K562 (cell line): ENCODE measurements at regions not wholly inside any gene's neighbourhood (a gene's known extent, or its start where the extent isn't known, plus 50 kb on each side); places are given as distances from the start of the nearest gene placed in this dataset.

Experiments
- ATAC-seq: fragments of 200-7000 bp; cut with Tn5 transposase; 3 replicates; pipeline ENCODE4 v1.9.1; 2020; ENCODE audit warnings: moderate library complexity
- BruUV-seq: library from RNA; stranded (reverse); fragments of 400-500 nt; replicated peaks from 2 replicates; lab custom pipeline; 2021; lab: Mats Ljungman, UMichigan
- CTCF ChIA-PET: fragments of 300-600 bp; formaldehyde crosslinking; extraction: SDS; loops from one replicate; lab custom pipeline; 2021; ENCODE audit warnings: low intra/inter-chr PET ratio; lab: Yijun Ruan, JAX
- POLR2A ChIA-PET: fragments of 300-600, 350-650 bp; sonication (Branson Sonifier 250); formaldehyde crosslinking; extraction: SDS; loops from one replicate; lab custom pipeline; 2021; ENCODE audit warnings: antibody characterized with exemption, inconsistent platforms; lab: Yijun Ruan, JAX
- DNase-seq, 4 experiments: peaks; one replicate each; pipeline versions ENCODE4 v3.0.0 to v3.0.0-alpha.2; 2011 to 2018; ENCODE audit warnings: low spot score in 3 of 4, mixed read lengths in 3 of 4; ENCODE audit errors: extremely low read depth in 1 of 4
- FAIRE-seq: peaks from 2 replicates; lab custom pipeline; 2011; peaks lifted over from hg19 to GRCh38; lab: Jason Lieb, UNC
- H2AFZ ChIP-seq: 2 replicates; pipeline ENCODE4 v1.6.0; 2011; ENCODE audit warnings: low read depth, low read length, control low read depth, inconsistent platforms
- H3K27ac ChIP-seq: fragments of 200-600 bp; 3 replicates; pipeline ENCODE4 v1.8.0; 2011; ENCODE audit warnings: low read depth, mild to moderate bottlenecking, control low read depth, inconsistent platforms, low read length, moderate library complexity, mixed read lengths; ENCODE audit errors: extremely low read depth
- H3K27me3 ChIP-seq, 2 experiments: fragments of 300-600 bp in 1 of 2; 2 replicates in 1 of 2; 3 replicates in 1 of 2; pipeline versions ENCODE4 v1.6.0 to v1.8.0; 2011; ENCODE audit warnings: inconsistent platforms in 2 of 2, low read length in 2 of 2, mild to moderate bottlenecking in 1 of 2, mixed read lengths in 1 of 2, moderate library complexity in 1 of 2; ENCODE audit not compliant: control insufficient read depth in 2 of 2, insufficient read depth in 2 of 2
- H3K36me3 ChIP-seq: fragments of 300-600 bp; 3 replicates; pipeline ENCODE4 v1.8.0; 2011; ENCODE audit warnings: mild to moderate bottlenecking, low read length, inconsistent platforms; ENCODE audit not compliant: control insufficient read depth, insufficient read depth
- H3K4me1 ChIP-seq, 2 experiments: fragments of 200-600 bp in 1 of 2; replicated peaks in 1 of 2; 2 replicates in 1 of 2; 3 replicates in 1 of 2; pipeline versions ENCODE4 v1.5.1 to v1.8.0; 2011; ENCODE audit warnings: inconsistent platforms in 2 of 2, low read length in 2 of 2, mild to moderate bottlenecking in 1 of 2, mixed read lengths in 1 of 2, moderate library complexity in 1 of 2; ENCODE audit not compliant: control insufficient read depth in 2 of 2, insufficient read depth in 2 of 2
- H3K4me2 ChIP-seq: 2 replicates; pipeline ENCODE4 v1.6.1; 2011; ENCODE audit warnings: low read length, control low read depth, inconsistent platforms, mixed read lengths; ENCODE audit not compliant: insufficient read depth
- H3K4me3 ChIP-seq: fragments of 200-600 bp; sonication (generic), shearing (Covaris generic); 2 replicates; pipeline ENCODE4 v1.5.1; 2016; ENCODE audit warnings: control low read depth, inconsistent platforms
- H3K79me2 ChIP-seq: fragments of 200-600 bp; 3 replicates; pipeline ENCODE4 v1.8.0; 2011; ENCODE audit warnings: low read length, inconsistent platforms; ENCODE audit not compliant: control insufficient read depth, insufficient read depth
- H3K9ac ChIP-seq, 2 experiments: 2 replicates each; pipeline versions ENCODE4 v1.6.0 to v1.6.1; 2011; ENCODE audit warnings: low read depth in 2 of 2, low read length in 2 of 2, control low read depth in 1 of 2, inconsistent platforms in 1 of 2, mild to moderate bottlenecking in 1 of 2, mixed read lengths in 1 of 2; ENCODE audit not compliant: insufficient read depth in 1 of 2
- H3K9me1 ChIP-seq: one replicate; pipeline ENCODE4 v1.6.0; 2011; ENCODE audit warnings: inconsistent platforms, mild to moderate bottlenecking, low read length, moderate library complexity; ENCODE audit not compliant: control insufficient read depth, insufficient read depth
- H3K9me3 ChIP-seq: replicated peaks from 2 replicates; pipeline ENCODE4 v1.5.1; 2011; ENCODE audit warnings: low read depth, low read length, inconsistent platforms; ENCODE audit not compliant: control insufficient read depth, insufficient read depth
- H4K20me1 ChIP-seq: replicated peaks from 2 replicates; pipeline ENCODE4 v1.6.1; 2011; ENCODE audit warnings: low read length, inconsistent platforms, mixed read lengths; ENCODE audit not compliant: control insufficient read depth, insufficient read depth
- CEBPB ChIP-seq: fragments of 450-650 bp; IDR thresholded peaks from 2 replicates; pipeline ENCODE4 v1.6.1; 2016; ENCODE audit warnings: missing genetic modification characterization, missing compliant biosample characterization
- CTBP1 ChIP-seq: fragments of 450-650 bp; IDR thresholded peaks from 2 replicates; pipeline ENCODE4 v1.6.1; 2016; ENCODE audit warnings: borderline replicate concordance
- ETV6 ChIP-seq, 3 experiments: fragments of 150-350 bp in 1 of 3; sonication (generic) in 1 of 3; formaldehyde crosslinking in 1 of 3; IDR thresholded peaks; 2 replicates each; pipeline versions ENCODE4 v1.6.1 to v1.8.0; 2014 to 2022; ENCODE audit warnings: borderline replicate concordance in 2 of 3, low read depth in 2 of 3, antibody characterized with exemption in 1 of 3, low read length in 1 of 3, mild to moderate bottlenecking in 1 of 3, missing genetic modification reagents in 1 of 3
- GABPB2 ChIP-seq: fragments of 250-450 bp; sonication (Bioruptor Pico); conservative IDR thresholded peaks from 2 replicates; pipeline ENCODE4 v1.5.1; 2021; ENCODE audit warnings: mild to moderate bottlenecking
- HDAC2 ChIP-seq: fragments of 450-650 bp; IDR thresholded peaks from 2 replicates; pipeline ENCODE4 v1.6.1; 2016; ENCODE audit warnings: mild to moderate bottlenecking
- HNRNPLL ChIP-seq: fragments of 200-400 bp; formaldehyde crosslinking; IDR thresholded peaks from 2 replicates; pipeline ENCODE4 v1.6.1; 2017; ENCODE audit warnings: low read length, low read depth, mild to moderate bottlenecking; ENCODE audit not compliant: poor library complexity, severe bottlenecking
- MTA3 ChIP-seq: fragments of 450-650 bp; formaldehyde crosslinking; IDR thresholded peaks from 2 replicates; pipeline ENCODE4 v1.6.1; 2017; ENCODE audit warnings: mild to moderate bottlenecking, borderline replicate concordance
- MXI1 ChIP-seq: IDR thresholded peaks from 2 replicates; pipeline ENCODE4 v1.6.1; 2011; ENCODE audit warnings: low read depth, mild to moderate bottlenecking, improper control_type of control experiment, low read length
- NFE2L1 ChIP-seq: fragments of 450-650 bp; IDR thresholded peaks from 2 replicates; pipeline ENCODE4 v1.6.1; 2016; ENCODE audit warnings: missing genetic modification characterization, low read depth, mild to moderate bottlenecking, missing compliant biosample characterization, moderate library complexity, borderline replicate concordance
- NFRKB ChIP-seq: fragments of 450-650 bp; IDR thresholded peaks from 2 replicates; pipeline ENCODE4 v1.6.1; 2016; ENCODE audit warnings: low read depth
- STAT5B ChIP-seq: fragments of 250-450 bp; sonication (Bioruptor Pico); IDR thresholded peaks from 2 replicates; pipeline ENCODE4 v1.8.0; 2021; ENCODE audit warnings: mild to moderate bottlenecking, inconsistent platforms
- ZFP30 ChIP-seq: fragments of 250-450 bp; sonication (Bioruptor Pico); IDR thresholded peaks from 2 replicates; pipeline ENCODE4 v1.8.0; 2022; ENCODE audit warnings: moderate library complexity, mild to moderate bottlenecking, inconsistent platforms, borderline replicate concordance
- ZFP36 ChIP-seq: fragments of 150-350 bp; IDR thresholded peaks from 2 replicates; pipeline ENCODE4 v1.6.1; 2018; ENCODE audit warnings: low read length, low read depth; ENCODE audit not compliant: partially characterized antibody
- ZNF274 ChIP-seq: IDR thresholded peaks from 2 replicates; pipeline ENCODE4 v1.6.1; 2011; ENCODE audit warnings: low read depth, mild to moderate bottlenecking, low read length, moderate library complexity, borderline replicate concordance
- WGBS: fragments of 100-300 bp; shearing (Covaris generic); methylation state at CpG from one replicate; pipeline ENCODE4 v1.1.6; 2016; ENCODE audit warnings: low coverage, mixed read lengths; ENCODE audit not compliant: insufficient coverage; ENCODE audit errors: missing lambda C conversion rate; 5-methylcytosine and 5-hydroxymethylcytosine counted together
- in situ Hi-C: fragments of 300-500 bp; cut with MboI; formaldehyde crosslinking; loops from 4 replicates; pipeline ENCODE4 v1.15.0; 2018; ENCODE audit warnings: inconsistent platforms, mixed read lengths
- intact Hi-C: fragments of 100-400 bp; cut with micrococcal nuclease; formaldehyde crosslinking; loops from 2 replicates; pipeline ENCODE4 v1.14.2; 2022
- TF ChIP-seq, protein P1 (sequence below): fragments of 250-450 bp; sonication (Bioruptor Pico); IDR thresholded peaks from 2 replicates; pipeline ENCODE4 v1.8.0; 2022; ENCODE audit warnings: inconsistent platforms
- TF ChIP-seq, protein P2 (sequence below): sonication (generic); formaldehyde crosslinking; IDR thresholded peaks from 2 replicates; pipeline ENCODE4 v1.8.1; 2023; ENCODE audit warnings: mild to moderate bottlenecking, missing genetic modification reagents
- TF ChIP-seq, protein P3 (sequence below): fragments of 250-450 bp; sonication (Bioruptor Pico); IDR thresholded peaks from 2 replicates; pipeline ENCODE4 v1.5.0; 2022; ENCODE audit warnings: mild to moderate bottlenecking

DNA sequence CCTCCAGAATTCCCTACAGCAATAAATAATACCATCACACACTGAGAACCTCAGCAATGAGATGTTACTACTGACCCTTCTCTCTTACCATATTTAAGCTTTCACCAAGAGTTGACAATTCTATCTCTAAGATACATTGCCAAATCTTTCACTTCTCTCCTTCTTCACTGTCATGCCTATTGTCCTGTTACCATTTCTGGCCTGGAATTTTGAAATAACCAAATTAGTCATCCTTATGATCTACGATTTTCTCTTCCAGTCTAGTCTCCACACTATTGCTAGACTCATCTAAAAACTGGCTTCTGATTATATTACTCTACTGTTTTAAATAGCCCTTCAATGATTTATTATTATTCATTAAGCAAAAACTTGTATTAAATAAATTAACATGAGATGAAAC lies 656.1 kb upstream of the ADGRL4 start (continued):
- no peak for TF ChIP-seq CEBPB

DNA sequence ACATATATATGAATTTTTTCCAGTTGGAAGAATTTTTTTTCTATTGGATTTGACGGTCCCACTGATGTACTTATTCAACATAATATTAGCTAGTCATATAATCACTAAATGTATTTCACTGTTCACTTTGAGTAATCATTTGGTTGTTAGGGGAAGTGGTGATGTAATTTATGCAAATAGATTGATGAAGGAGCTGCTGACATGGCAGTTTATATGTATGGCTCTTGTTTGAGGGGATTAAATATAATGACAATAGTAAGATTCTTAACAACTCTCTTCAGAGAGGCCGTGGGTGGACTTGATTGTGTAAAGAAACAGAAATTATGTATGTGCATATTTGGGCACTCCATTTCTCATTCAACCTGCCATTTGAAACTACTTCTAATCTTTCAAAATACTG lies 653.6 kb upstream of the ADGRL4 start:
- Histone ChIP-seq H3K4me3 (no peak overlapping the region), H3K27ac (no peak overlapping the region), H3K27me3 (no peaks in the 10 kb centered on the region), H3K4me2 (no peak overlapping the region), H3K9me3 (no peaks in the 10 kb centered on the region), H3K9ac (no peak overlapping the region), H3K36me3 (no peaks in the 10 kb centered on the region), H4K20me1 (no peaks in the 10 kb centered on the region), H3K9me1 (no peaks in the 10 kb centered on the region), H2AFZ (no peak overlapping the region), H3K4me1 (no peaks in the 10 kb centered on the region), H3K79me2 (no peaks in the 10 kb centered on the region)
- WGBS, result 0% methylated on average over 2 of the region's 2 CpGs
- in situ Hi-C loops (no loop called here), intact Hi-C loops (no loop called here)
- ChIA-PET CTCF (no interaction called here), POLR2A (no interaction called here)
- DNase-seq (no peak), FAIRE-seq (no peak), ATAC-seq (no peak)
- BruUV-seq, result no TSS peak
- TF ChIP-seq, protein P1, sequence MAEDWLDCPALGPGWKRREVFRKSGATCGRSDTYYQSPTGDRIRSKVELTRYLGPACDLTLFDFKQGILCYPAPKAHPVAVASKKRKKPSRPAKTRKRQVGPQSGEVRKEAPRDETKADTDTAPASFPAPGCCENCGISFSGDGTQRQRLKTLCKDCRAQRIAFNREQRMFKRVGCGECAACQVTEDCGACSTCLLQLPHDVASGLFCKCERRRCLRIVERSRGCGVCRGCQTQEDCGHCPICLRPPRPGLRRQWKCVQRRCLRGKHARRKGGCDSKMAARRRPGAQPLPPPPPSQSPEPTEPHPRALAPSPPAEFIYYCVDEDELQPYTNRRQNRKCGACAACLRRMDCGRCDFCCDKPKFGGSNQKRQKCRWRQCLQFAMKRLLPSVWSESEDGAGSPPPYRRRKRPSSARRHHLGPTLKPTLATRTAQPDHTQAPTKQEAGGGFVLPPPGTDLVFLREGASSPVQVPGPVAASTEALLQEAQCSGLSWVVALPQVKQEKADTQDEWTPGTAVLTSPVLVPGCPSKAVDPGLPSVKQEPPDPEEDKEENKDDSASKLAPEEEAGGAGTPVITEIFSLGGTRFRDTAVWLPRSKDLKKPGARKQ (CRISPR knock-in tag), result no peak
- TF ChIP-seq, protein P2, sequence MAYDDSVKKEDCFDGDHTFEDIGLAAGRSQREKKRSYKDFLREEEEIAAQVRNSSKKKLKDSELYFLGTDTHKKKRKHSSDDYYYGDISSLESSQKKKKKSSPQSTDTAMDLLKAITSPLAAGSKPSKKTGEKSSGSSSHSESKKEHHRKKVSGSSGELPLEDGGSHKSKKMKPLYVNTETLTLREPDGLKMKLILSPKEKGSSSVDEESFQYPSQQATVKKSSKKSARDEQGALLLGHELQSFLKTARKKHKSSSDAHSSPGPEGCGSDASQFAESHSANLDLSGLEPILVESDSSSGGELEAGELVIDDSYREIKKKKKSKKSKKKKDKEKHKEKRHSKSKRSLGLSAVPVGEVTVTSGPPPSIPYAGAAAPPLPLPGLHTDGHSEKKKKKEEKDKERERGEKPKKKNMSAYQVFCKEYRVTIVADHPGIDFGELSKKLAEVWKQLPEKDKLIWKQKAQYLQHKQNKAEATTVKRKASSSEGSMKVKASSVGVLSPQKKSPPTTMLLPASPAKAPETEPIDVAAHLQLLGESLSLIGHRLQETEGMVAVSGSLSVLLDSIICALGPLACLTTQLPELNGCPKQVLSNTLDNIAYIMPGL (CRISPR knock-in tag), result no peak
- TF ChIP-seq NFRKB, result no peak
- TF ChIP-seq ZFP30 (CRISPR knock-in tag), result no peak
- no peak for TF ChIP-seq MXI1
- TF ChIP-seq HNRNPLL, result no peak
- TF ChIP-seq HDAC2, result no peak
- no peak for TF ChIP-seq NFE2L1 (tag)
- TF ChIP-seq CTBP1, result no peak
- no peak for TF ChIP-seq STAT5B (CRISPR knock-in tag)
- TF ChIP-seq GABPB2 (CRISPR knock-in tag), result no peak
- TF ChIP-seq ETV6 (IDR thresholded peaks at IDR 0.05; ENCODE audit: borderline replicate concordance in 1 of 2, low read depth in 2 of 2, low read length in 1 of 2), result no peak
- no peak for TF ChIP-seq ETV6 (CRISPR knock-in tag; IDR thresholded peaks at IDR 0.05; ENCODE audit: borderline replicate concordance)
- no peak for TF ChIP-seq ZFP36
- TF ChIP-seq ZNF274, result no peak
- TF ChIP-seq, protein P3, sequence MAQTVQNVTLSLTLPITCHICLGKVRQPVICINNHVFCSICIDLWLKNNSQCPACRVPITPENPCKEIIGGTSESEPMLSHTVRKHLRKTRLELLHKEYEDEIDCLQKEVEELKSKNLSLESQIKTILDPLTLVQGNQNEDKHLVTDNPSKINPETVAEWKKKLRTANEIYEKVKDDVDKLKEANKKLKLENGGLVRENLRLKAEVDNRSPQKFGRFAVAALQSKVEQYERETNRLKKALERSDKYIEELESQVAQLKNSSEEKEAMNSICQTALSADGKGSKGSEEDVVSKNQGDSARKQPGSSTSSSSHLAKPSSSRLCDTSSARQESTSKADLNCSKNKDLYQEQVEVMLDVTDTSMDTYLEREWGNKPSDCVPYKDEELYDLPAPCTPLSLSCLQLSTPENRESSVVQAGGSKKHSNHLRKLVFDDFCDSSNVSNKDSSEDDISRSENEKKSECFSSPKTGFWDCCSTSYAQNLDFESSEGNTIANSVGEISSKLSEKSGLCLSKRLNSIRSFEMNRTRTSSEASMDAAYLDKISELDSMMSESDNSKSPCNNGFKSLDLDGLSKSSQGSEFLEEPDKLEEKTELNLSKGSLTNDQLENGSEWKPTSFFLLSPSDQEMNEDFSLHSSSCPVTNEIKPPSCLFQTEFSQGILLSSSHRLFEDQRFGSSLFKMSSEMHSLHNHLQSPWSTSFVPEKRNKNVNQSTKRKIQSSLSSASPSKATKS (CRISPR knock-in tag), result no peak
- no peak for TF ChIP-seq MTA3
